ENCODE measurements at regions not wholly inside any gene's neighbourhood (a gene's known extent, or its start where the extent isn't known, plus 50 kb on each side); places are given as distances from the start of the nearest gene placed in this dataset.

GRCh38 chr14:44291366-44291915 lies 215.6 kb downstream of the FSCB start:
- no peaks in the 10 kb centered on the region; a peak in 1 of 5 replicates for H3K27me3 ChIP-seq (ENCODE audit: control insufficient read depth in 1 of 2, insufficient read depth in 2 of 2, low read length in 2 of 2)
- ChIA-PET CTCF (ENCODE audit: low intra/inter-chr PET ratio, low total read pairs) (no interaction called here), POLR2A (no interaction called here)
- H3K9ac ChIP-seq (ENCODE audit: insufficient read depth, low read depth, low read length) = no peak overlapping the region
- H3K79me2 ChIP-seq (ENCODE audit: insufficient read depth, low read length) = no peaks in the 10 kb centered on the region
- no peak overlapping the region for H3K27ac ChIP-seq (ENCODE audit: extremely low read length, insufficient read depth, low read length)
- no peak overlapping the region for H2AFZ ChIP-seq (ENCODE audit: low read length)
- no peak overlapping the region for H3K4me2 ChIP-seq (ENCODE audit: low read depth, low read length)
- no peaks in the 10 kb centered on the region for H3K36me3 ChIP-seq (replicated peaks in 1 of 2; ENCODE audit: control insufficient read depth in 1 of 2, insufficient read depth in 2 of 2, low read length in 2 of 2)
- ATAC-seq (no peak), DNase-seq (ENCODE audit: low spot score) (no peak), FAIRE-seq (no peak)
- no peaks in the 10 kb centered on the region for H4K20me1 ChIP-seq (ENCODE audit: insufficient read depth, low read length)
- H3K4me3 ChIP-seq (replicated peaks in 1 of 3; ENCODE audit: insufficient read depth in 1 of 3, low read depth in 2 of 3, low read length in 3 of 3) = no peak overlapping the region
- intact Hi-C loops (cut with micrococcal nuclease; ENCODE audit: unreplicated experiment) (no loop called here), in situ Hi-C loops (cut with HindIII; ENCODE audit: extremely low pct_ligation_motif_present, low pct_unique_long_range_greater_than_20kb) (no loop called here)
- WGBS (ENCODE audit: low lambda C conversion rate) = 35% methylated on average over 8 of the region's 8 CpGs
- H3K4me1 ChIP-seq (ENCODE audit: insufficient read depth, low read length) = no peaks in the 10 kb centered on the region
- TF ChIP-seq ZFP36L2 (CRISPR knock-in tag; IDR thresholded peaks at IDR 0.05) (no peak), ZNF772 (CRISPR knock-in tag; IDR thresholded peaks at IDR 0.05) (no peak), ZNF292 (CRISPR knock-in tag; IDR thresholded peaks at IDR 0.05; ENCODE audit: borderline replicate concordance, low read depth) (no peak), MAZ (IDR thresholded peaks at IDR 0.05; ENCODE audit: borderline replicate concordance, low read depth, low read length) (no peak), MAZ (CRISPR knock-in tag; IDR thresholded peaks at IDR 0.05; ENCODE audit: low read depth) (no peak), HOXA7 (CRISPR knock-in tag; IDR thresholded peaks at IDR 0.05) (no peak), ZKSCAN8 (CRISPR knock-in tag; IDR thresholded peaks at IDR 0.05; ENCODE audit: borderline replicate concordance) (no peak), ZSCAN29 (CRISPR knock-in tag; conservative IDR thresholded peaks at IDR 0.05) (no peak), ZNF839 (CRISPR knock-in tag; IDR thresholded peaks at IDR 0.05; ENCODE audit: borderline replicate concordance) (no peak), PTBP1 (IDR thresholded peaks at IDR 0.05; ENCODE audit: low read depth, low read length, poor library complexity, severe bottlenecking) (no peak)
- TF ChIP-seq, protein P1, sequence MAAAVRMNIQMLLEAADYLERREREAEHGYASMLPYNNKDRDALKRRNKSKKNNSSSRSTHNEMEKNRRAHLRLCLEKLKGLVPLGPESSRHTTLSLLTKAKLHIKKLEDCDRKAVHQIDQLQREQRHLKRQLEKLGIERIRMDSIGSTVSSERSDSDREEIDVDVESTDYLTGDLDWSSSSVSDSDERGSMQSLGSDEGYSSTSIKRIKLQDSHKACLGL (CRISPR knock-in tag; IDR thresholded peaks at IDR 0.05) = no peak
- TF ChIP-seq, protein P2, sequence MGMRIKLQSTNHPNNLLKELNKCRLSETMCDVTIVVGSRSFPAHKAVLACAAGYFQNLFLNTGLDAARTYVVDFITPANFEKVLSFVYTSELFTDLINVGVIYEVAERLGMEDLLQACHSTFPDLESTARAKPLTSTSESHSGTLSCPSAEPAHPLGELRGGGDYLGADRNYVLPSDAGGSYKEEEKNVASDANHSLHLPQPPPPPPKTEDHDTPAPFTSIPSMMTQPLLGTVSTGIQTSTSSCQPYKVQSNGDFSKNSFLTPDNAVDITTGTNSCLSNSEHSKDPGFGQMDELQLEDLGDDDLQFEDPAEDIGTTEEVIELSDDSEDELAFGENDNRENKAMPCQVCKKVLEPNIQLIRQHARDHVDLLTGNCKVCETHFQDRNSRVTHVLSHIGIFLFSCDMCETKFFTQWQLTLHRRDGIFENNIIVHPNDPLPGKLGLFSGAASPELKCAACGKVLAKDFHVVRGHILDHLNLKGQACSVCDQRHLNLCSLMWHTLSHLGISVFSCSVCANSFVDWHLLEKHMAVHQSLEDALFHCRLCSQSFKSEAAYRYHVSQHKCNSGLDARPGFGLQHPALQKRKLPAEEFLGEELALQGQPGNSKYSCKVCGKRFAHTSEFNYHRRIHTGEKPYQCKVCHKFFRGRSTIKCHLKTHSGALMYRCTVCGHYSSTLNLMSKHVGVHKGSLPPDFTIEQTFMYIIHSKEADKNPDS (CRISPR knock-in tag; IDR thresholded peaks at IDR 0.05) = no peak
- TF ChIP-seq, protein P3, sequence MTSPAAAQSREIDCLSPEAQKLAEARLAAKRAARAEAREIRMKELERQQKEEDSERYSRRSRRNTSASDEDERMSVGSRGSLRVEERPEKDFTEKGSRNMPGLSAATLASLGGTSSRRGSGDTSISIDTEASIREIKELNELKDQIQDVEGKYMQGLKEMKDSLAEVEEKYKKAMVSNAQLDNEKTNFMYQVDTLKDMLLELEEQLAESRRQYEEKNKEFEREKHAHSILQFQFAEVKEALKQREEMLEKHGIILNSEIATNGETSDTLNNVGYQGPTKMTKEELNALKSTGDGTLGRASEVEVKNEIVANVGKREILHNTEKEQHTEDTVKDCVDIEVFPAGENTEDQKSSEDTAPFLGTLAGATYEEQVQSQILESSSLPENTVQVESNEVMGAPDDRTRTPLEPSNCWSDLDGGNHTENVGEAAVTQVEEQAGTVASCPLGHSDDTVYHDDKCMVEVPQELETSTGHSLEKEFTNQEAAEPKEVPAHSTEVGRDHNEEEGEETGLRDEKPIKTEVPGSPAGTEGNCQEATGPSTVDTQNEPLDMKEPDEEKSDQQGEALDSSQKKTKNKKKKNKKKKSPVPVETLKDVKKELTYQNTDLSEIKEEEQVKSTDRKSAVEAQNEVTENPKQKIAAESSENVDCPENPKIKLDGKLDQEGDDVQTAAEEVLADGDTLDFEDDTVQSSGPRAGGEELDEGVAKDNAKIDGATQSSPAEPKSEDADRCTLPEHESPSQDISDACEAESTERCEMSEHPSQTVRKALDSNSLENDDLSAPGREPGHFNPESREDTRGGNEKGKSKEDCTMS (CRISPR knock-in tag; conservative IDR thresholded peaks at IDR 0.05) = no peak
- peaks cover 19% of the 10 kb centered on the region; the same call in 1 of the 2 replicates for H3K9me3 ChIP-seq (ENCODE audit: low read length)
- BruUV-seq (replicated peaks) = no TSS peak
